ENCODE measurements at regions not wholly inside any gene's neighbourhood (a gene's known extent, or its start where the extent isn't known, plus 50 kb on each side); places are given as distances from the start of the nearest gene placed in this dataset.
"Not testable (repeated sequence)": the region's sequence is repeated elsewhere in the genome, so short reads cannot be mapped to it uniquely, and the experiment has no call there.

DNA sequence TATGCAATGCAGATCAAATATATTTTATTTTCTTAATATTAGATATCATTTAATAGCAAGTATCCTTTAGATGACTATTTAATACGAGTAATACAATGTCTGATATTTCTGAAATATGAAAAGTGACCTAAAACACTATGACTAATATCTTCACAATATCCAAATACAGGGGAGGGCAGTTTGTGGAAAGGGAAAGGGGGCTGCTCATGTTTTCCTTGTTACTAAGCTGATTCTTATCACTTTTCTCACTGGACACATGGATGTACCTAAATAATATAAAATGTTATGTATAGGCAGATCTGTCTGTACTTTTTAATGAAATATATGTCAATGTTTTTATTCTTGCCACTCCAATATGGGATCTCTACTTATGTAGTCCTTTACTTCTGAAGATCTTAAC lies 1879.1 kb upstream of the ACO1 start:
- DNase-seq = no peak

DNA sequence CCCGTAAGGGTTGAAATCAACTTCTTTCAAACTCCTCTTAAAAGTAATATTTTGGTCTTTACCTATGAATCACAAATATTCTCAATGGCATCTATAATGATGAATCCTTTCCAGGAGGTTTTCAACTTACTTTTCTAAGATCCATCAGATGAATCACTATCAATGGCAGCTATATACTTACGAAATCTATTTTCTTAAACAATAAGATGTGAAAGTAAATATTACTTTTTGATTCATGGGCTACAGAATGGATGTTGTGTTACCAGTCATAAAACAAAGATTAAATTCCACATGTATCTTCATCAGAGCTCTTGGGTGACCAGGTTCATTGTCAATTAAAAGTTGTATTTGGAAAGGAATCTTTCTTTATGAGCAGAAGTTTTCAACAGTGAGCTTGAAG lies 1877.7 kb upstream of the ACO1 start:
- no peak for DNase-seq

DNA sequence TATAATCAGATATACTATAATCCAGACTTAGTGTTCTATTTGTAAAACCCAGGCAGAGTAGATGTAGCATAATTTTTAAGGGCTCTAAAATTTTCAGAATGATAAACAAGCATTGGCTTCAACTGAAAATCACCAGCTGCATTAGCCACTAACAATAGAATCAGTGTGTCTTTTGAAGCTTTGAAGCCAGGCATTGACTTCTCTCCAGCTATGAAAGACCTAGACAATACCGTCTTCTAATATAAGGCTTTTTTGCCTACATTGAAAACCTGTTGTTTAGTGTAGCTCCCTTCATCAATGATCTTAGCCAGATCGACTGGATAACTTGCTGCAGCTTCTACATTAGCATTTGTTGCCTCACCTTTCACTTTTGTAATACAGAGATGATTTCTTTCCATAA lies 1877.3 kb upstream of the ACO1 start:
- DNase-seq = no peak

DNA sequence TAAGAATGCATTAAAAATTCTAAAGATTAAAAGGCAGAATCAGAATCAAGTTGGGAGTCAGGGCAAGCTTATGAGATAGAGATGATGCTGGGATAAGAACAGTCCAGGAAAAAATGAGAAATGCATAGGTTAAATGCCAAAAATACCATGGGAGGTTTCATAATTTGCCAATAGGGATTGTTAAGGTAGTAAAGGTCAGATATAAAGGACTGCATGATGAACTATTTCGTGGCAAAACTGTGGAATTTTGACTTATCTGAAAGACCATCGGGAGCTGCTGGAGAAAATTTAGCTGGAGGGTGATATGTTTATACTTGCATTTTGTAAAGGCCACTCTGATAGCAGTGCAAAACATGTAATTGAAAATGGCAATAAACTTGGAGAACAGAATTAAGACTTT lies 1872.8 kb upstream of the ACO1 start:
- no peak for DNase-seq

DNA sequence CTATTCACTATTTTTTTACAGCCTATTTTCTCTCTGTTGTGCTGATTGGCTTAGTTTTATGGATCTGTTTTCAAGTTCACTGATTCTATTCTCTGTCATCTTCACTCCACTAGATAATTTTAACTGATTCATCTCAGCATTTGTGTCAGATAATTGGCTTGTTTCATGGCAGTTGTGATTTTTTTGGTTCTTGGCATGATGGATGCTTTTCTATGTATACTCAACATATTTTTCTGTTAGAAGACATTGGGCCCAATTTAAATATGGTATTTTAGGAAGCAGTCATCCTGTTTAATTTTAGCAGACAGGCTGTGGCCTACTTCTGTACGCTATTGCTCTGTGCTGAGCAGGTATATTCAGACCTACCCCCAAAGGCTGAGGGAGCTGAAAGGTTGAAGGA lies 1865.3 kb upstream of the ACO1 start:
- no peak for DNase-seq

DNA sequence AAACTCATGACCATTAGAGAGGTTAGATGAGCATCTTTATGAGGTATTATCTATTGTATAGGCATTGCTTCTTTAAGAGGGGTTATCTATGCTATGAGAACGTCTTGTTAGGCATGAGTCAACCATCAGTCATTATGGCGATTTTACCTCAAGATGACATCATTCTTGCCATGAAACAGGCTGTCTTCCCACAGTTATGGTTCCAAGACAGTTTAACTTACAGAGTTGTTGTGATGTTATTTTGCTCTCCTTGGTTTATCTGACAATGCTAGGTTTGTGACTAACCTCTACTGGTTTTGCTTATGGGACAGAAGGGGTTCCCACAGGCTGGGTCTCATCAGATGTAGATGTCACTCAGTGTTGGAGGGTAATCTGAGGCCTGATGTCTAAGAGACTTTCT lies 1864.7 kb upstream of the ACO1 start:
- DNase-seq = peak; percentile 15

DNA sequence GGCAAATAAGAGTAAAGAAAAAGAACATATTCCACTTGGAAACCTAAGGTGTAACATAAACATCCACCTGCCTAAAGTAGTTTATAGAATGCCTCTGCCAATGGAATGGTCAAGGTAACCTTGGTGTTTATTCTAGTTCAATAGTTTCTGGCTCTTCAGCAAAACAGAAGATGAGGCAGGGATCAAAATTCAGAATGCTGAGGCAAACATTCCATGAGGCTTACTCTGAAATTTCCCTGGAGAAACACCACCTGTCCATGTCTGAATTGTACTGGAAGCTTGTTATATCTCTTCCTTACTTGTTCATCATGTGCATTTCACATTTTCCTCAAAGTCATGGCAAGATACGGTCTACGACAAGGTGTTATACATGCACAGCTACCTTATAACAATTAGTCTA lies 1862.4 kb upstream of the ACO1 start:
- no peak for DNase-seq

DNA sequence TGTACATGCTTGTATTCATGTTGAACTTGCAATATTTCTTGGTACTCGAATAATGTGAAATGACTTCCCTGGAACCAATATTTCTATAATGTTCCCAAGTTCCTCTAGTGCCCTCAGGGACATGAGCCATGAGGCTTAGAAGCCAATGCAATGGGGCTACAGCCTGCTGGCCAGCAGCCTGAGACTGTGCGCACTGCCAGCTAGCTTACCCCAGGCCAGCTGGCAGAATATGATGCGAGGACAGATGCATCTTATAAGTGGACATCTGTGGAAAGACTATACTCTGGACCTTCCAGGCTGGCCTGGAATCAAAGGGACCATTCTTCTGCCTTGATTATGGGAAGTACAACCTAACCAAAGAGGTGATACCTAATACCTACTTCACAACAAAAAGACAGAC lies 1862.0 kb upstream of the ACO1 start:
- no peak for DNase-seq

DNA sequence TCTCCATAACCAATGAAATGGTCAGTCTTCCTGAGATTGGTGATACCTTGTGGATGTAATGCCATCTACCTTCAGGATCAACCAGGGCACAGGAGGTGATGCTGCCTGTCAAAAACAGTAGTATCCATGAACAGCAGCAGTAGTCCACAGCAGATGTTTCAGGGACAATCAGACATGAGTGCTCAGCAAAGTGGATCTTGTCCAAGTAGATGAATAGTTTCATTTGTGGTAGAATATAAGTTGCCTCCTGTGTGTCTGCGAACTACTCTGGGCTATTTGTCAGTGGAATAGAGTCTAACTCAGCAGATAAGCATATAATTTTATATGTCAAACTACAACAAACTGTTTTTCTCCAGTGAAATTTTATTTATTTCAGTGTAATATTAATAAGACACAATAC lies 1860.1 kb upstream of the ACO1 start:
- DNase-seq = no peak

DNA sequence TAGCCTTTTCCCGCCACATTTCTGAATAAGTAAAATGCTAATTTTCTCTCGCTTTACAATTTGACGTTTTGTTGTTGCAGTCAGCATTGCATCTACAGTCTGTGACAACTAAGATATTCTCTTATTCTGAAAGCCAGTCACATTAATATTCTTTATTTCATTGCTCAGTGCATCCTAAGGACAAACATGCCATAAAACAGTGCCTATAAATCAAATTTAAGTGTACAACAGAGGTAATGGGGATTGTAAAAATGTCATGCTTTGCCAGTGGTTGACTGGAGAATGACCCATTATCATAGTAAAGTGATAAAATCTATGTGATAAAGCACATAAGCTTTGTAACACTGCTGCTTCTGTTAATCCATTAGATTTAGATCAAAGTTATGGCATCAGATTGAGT lies 1850.0 kb upstream of the ACO1 start:
- DNase-seq = no peak

DNA sequence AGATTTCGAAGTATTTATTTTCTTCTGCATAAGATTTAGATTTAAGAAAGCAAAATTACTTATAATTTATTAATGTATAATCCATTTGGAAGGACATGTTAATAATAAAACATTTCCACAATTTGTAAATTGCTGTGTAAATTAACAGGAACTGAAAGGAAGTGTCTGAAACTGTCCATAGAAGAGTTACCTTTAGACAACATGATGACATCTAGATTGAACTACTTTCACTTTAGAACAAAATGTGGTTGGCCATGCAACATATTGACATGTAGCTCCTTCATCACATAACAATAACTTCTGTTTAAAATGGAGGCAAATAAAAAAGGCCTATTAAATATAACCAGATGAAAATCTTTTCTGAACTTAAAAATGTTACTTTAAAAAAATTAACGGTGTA lies 1849.5 kb upstream of the ACO1 start:
- peak; percentile 49 for DNase-seq

DNA sequence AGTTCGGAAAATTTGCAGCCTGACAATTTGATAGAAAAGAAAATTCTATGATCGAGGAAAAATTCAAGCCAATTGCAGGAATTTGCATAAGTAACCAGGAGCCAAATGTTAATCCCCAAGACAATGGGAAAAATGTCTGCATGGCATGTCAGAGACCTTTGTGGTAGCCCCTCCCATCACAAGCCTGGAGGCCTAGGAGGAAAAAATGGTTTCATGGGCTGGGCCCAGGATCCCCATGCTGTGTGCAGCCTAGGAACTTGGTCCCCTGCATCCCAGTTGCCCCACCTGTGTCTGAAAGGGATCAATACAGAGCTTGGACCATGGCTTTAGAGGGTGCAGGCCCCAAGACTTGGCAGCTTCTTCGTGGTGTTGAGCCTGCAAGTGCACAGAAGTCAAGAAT lies 1847.9 kb upstream of the ACO1 start:
- DNase-seq = no peak

DNA sequence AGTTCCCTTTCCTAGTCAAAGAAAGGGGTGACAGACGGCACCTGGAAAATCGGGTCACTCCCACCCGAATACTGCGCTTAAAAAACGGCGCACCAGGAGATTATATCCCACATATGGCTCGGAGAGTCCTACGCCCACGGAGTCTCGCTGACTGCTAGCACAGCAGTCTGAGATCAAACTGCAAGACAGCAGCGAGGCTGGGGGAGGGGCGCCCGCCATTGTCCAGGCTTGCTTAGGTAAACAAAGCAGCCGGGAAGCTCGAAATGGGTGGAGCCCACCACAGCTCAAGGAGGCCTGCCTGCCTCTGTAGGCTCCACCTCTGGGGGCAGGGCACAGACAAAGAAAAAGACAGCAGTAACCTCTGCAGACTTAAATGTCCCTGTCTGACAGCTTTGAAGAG lies 1844.7 kb upstream of the ACO1 start:
- not testable (repeated sequence) for DNase-seq

DNA sequence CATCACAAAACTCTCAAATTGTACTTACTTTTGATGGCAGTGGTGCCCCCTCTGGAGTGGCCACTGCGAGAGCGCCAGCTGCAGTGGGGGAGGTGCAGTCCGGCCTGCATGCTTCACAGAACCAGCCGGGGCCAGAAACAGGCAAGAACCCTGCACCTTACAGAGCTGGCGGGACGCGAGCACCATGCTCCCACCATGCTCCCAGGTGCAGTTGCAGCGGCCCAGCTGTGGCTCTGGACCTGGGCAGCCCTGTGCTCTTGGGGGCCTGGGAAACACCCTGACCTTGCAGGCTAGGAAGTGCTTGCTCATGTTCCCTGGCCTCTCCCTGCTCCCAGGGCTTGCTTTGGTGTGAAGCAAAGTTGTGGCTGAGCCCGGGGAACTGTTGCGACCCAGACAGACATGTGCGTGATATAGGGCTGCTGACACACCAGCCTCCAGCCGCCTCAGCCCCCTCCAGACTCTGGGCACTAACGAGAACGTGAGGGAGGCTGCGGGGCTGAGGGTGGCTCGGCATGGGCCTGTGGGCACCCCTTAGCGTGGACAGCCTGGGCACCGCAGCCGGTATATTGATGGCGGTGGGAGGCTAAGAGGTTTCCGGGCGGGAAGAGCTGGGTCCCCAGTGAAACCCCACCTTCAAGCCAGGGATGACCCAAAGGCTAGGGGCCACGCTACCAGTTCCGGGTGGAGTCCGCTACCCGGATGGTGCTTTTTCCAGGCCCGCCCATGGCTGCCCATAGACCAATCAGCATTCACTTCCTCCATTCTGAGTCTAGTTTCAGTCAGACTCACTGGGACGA lies 1809.9 kb upstream of the ACO1 start:
- DNase-seq = no peak

DNA sequence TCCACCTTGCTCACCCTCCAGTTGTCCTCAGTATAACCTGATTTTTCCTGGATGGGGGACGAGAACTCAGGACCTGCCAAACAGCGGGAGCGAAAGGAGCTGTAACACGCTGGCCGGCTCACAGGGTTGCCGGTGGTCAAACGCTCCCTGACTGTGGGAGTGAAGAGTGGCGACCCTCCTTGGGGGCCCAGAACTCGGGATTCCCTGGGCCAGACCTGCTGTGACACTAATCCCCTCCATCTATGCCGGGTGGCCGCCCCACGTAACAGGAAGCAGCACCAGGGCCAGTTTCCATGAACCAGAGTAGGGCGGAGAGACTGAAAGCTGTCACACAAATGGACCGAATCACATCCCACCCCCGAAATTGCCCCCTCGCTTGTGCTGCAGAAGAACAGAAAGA lies 1809.2 kb upstream of the ACO1 start:
- DNase-seq = no peak

DNA sequence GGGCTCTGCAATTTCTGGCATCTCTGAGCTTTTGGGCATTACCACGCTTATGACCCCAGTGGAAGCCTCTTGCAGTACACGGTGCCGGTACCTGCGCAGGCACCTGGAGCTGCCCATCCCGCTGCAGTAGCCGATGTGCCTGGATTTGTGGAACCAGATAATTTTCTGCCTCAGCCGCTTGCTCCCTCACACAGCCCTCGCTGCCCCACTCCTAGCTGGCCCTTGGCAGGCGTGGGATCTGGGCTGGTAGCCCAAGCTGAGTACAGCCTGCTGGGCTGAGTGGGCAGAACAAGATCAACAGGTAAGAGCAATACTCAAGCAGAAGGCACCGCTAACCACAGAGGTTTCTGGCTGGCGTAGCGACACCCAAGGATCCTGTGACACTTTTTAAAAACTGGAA lies 1808.8 kb upstream of the ACO1 start:
- DNase-seq = no peak

DNA sequence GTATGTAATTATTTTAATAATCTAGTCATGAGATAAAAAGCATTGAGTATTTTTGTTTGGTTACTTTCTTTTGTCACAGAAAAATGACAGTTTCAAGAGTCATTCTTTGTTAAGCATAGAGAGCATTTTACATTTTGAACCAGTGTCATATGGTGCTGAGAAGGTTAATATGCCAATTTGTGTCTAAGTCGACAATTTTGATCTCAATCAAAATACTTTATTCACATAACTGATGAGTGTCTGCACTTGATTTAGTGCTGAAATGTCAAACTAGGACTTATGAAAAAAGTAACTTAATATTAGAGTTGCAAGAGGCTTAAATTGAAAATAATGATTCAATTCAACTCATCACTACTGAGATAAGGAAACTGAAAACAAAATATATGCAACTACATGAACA lies 1804.6 kb upstream of the ACO1 start:
- DNase-seq = no peak

DNA sequence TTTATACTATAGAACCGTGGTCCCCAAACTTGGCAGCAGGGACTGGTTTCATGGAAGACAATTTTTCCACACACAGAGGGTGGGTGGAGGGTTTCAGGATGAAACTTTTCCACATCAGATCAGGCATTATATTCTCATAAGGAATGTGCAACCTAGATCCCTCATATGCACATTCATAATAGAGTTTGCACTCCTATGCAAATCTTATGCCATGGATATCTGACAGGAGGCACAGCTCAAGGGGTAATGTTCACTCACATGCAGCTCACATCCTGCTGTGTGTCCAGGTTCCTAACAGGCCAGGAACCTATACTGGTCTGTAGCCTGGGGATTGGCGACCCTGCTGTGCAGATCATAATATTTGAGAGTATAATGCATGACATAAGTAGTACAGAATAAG lies 1802.2 kb upstream of the ACO1 start:
- DNase-seq = no peak

DNA sequence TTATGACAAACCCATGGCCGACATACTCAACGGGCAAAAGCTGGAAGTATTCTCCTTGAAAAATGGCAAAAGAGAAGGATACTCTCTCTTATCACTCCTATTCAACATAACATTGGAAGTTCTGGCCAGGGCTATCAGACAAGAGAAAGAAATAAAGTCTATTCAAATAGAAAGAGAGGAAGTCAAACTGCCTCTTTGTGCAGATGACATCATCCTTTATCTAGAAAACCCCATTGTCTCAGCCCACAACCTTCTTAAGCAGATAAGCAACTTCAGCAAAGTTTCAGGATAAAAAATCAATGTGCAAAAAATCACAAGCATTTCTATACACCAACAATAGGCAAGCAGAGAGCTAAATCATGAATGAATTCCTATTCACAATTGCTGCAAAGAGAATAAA lies 1799.9 kb upstream of the ACO1 start:
- peak; percentile 83 for DNase-seq

DNA sequence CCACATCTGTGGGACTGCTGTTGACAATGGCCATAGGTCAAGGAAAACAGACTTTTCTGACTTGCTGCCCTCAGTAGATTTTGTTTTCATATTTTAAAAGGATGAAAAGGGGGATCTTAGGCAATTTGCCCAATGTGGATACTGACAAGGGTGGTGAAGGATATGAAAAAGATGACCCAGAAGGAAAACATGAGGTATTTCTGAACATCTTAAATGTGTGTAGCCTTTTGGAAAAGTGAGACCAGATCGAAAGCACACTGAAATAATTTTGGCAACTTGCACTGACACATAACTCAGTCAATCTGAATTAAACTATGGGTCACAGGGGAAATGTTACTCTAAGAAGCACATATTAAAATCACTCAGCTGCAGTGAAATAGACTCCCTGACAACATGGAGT lies 1793.0 kb upstream of the ACO1 start:
- no peak for DNase-seq

DNA sequence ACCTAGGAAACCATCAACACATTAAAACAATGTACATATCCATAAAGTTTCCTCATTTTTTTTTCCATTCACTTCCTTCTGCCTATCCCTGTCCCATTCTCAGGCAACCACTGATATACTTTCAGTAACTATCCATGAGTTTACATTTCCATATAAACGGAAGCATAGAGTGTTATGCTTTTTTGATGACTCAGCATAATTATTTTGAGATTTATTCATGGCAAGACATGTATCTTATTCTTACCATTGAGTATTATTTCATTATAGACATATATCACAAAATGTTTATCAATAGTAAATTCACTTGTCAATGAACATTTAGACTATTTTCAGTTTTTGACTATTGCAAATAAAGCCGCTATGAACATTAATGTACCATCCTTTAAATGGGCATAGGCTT lies 1786.8 kb upstream of the ACO1 start:
- DNase-seq = no peak

DNA sequence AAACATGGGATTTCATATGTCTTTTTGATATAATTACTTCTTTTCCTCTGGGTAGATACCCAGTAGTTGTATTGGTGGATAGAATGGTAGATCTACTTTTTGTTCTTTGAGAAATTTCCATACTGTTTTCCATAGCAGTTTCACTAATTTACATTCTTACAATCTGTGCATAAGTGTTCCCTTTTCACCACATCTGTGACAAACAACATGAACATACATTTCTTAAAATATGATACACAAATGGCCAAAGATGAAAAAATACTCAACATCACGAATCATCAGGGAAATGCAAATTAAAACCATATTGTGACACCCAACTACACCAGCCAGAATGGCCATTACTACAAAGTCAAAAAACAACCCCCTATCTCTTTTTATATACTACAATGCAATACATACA lies 1778.5 kb upstream of the ACO1 start:
- DNase-seq = no peak

DNA sequence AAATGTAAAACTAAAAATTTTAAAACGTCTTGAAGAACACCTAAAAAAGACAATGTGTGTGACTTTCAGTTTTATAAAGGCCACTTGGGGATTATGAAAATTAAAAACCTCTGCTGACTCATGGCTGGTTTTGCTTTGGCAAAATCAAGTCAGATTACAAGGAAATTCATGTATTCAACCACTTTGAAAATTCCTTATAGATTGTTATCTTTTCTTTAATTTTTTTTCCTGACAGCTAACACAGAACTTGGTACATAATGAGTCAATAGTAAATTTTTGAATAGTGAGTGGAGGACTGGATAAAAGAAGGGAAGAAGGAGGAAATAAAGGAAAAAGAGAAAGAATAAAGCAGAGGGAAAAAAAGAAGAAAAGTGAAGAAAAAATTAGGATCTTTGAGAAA lies 1774.7 kb upstream of the ACO1 start:
- DNase-seq = peak; percentile 15

DNA sequence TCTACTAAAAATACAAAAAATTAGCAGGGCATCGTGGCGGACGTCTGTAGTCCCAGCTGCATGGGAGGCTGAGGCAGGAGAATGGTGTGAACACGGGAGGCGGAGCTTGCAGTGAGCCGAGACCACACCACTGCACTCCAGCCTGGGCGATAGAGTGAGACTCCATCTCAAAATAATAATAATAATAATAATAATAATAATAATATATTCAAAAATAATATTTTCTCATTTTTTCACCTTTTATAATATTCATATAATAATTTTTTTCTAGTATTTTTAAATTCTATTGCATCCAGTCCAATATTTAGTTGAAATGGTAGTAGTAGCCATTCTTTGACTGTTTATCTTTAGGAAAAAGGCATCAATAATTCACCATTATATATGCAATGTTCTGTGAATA lies 1767.7 kb upstream of the ACO1 start:
- DNase-seq = not testable (repeated sequence)

DNA sequence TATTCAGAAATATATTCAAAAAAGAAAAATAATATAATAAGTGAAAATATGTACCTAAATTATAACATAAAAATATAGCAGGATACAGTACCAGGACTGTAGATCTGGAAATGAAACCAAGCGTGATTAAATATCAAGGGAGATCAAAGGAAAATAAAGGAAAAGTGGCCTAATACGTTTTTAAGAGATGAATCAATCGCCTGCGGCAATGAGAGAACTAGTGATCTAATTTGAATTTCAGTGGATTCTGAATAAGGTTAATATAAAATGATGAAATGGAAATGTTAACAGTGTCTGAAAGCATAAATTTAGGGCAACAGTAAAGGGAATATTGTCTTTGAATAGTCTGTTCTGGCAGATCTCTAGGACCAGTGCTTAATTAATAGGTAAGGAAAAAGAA lies 1761.9 kb upstream of the ACO1 start:
- no peak for DNase-seq
